IMR-90 (cell line): ENCODE measurements at regions not wholly inside any gene's neighbourhood (a gene's known extent, or its start where the extent isn't known, plus 50 kb on each side); places are given as distances from the start of the nearest gene placed in this dataset.

Experiments used
- ATAC-seq: fragments of 200-7000 bp; cut with Tn5 transposase; 2 replicates; pipeline ENCODE4 v1.9.1; 2020; ENCODE audit warnings: low read depth, mild to moderate bottlenecking, moderate library complexity
- BruUV-seq: library from RNA; stranded (reverse); fragments of 400-500 nt; replicated peaks from 2 replicates; lab custom pipeline; 2021; lab: Mats Ljungman, UMichigan
- CTCF ChIA-PET: fragments of 300-600 bp; formaldehyde crosslinking; extraction: SDS; loops from one replicate; lab custom pipeline; 2021; ENCODE audit warnings: antibody characterized with exemption; lab: Yijun Ruan, JAX
- POLR2A ChIA-PET: fragments of 300-600 bp; sonication (Branson Sonifier 250); formaldehyde crosslinking; loops from one replicate; lab custom pipeline; 2022; ENCODE audit warnings: antibody characterized with exemption; ENCODE audit not compliant: unreplicated experiment; lab: Charles Lee
- DNase-seq: peaks from one replicate; pipeline ENCODE4 v3.0.0; 2013
- H2AFZ ChIP-seq: replicated peaks from 2 replicates; pipeline ENCODE3; 2013; ENCODE audit warnings: low read length, mild to moderate bottlenecking; ENCODE audit not compliant: poor library complexity
- H2AK5ac ChIP-seq: 2 replicates; pipeline ENCODE4 v1.6.1; 2013; ENCODE audit warnings: low read depth, low read length, inconsistent platforms
- H2AK9ac ChIP-seq: replicated peaks from 2 replicates; pipeline ENCODE3; 2013; ENCODE audit warnings: mild to moderate bottlenecking, low read depth, low read length, moderate library complexity; ENCODE audit not compliant: poor library complexity
- H2BK120ac ChIP-seq: 2 replicates; pipeline ENCODE4 v1.6.1; 2013; ENCODE audit warnings: low read depth, low read length, inconsistent platforms
- H2BK15ac ChIP-seq: 3 replicates; pipeline ENCODE4 v1.6.1; 2013; ENCODE audit warnings: low read depth, low read length, inconsistent platforms
- H2BK20ac ChIP-seq: 2 replicates; pipeline ENCODE4 v1.6.1; 2013; ENCODE audit warnings: low read depth, mild to moderate bottlenecking, inconsistent platforms, low read length, moderate library complexity
- H2BK5ac ChIP-seq: 2 replicates; pipeline ENCODE4 v1.6.1; 2013; ENCODE audit warnings: mild to moderate bottlenecking, low read depth, low read length, inconsistent platforms; ENCODE audit not compliant: poor library complexity, severe bottlenecking
- H3K14ac ChIP-seq: replicated peaks from 2 replicates; pipeline ENCODE4 v1.6.1; 2013; ENCODE audit warnings: low read depth, low read length, inconsistent platforms
- H3K18ac ChIP-seq: 2 replicates; pipeline ENCODE4 v1.6.1; 2013; ENCODE audit warnings: low read depth, low read length, control low read depth
- H3K23ac ChIP-seq: 2 replicates; pipeline ENCODE4 v1.6.1; 2013; ENCODE audit warnings: low read depth, low read length, inconsistent platforms
- H3K27ac ChIP-seq: 2 replicates; pipeline ENCODE4 v1.5.1; 2013; ENCODE audit warnings: mild to moderate bottlenecking, control low read depth, low read length; ENCODE audit not compliant: insufficient read depth
- H3K27me3 ChIP-seq: 2 replicates; pipeline ENCODE4 v1.6.1; 2013; ENCODE audit warnings: low read length; ENCODE audit not compliant: control insufficient read depth, insufficient read depth
- H3K36me3 ChIP-seq: 2 replicates; pipeline ENCODE4 v1.6.1; 2013; ENCODE audit warnings: low read length, mixed read lengths; ENCODE audit not compliant: control insufficient read depth, insufficient read depth
- H3K4ac ChIP-seq: 2 replicates; pipeline ENCODE4 v1.6.1; 2013; ENCODE audit warnings: low read depth, low read length, inconsistent platforms
- H3K4me1 ChIP-seq: 2 replicates; pipeline ENCODE4 v1.6.1; 2013; ENCODE audit warnings: low read length, mixed read lengths; ENCODE audit not compliant: control insufficient read depth, insufficient read depth
- H3K4me2 ChIP-seq: 2 replicates; pipeline ENCODE4 v1.6.1; 2013; ENCODE audit warnings: low read depth, mild to moderate bottlenecking, control low read depth, low read length, moderate library complexity
- H3K4me3 ChIP-seq: 2 replicates; pipeline ENCODE4 v1.5.1; 2013; ENCODE audit warnings: low read depth, mild to moderate bottlenecking, control low read depth, low read length, moderate library complexity; ENCODE audit not compliant: insufficient read depth
- H3K56ac ChIP-seq: 2 replicates; pipeline ENCODE4 v1.6.1; 2013; ENCODE audit warnings: low read length, inconsistent platforms; ENCODE audit not compliant: insufficient read depth; ENCODE audit errors: extremely low read depth
- H3K79me1 ChIP-seq, 2 experiments: 2 replicates each; pipeline ENCODE4 v1.6.1; 2013; ENCODE audit warnings: low read length in 2 of 2, inconsistent platforms in 1 of 2, low read depth in 1 of 2
- H3K9ac ChIP-seq: 2 replicates; pipeline ENCODE4 v1.6.1; 2013; ENCODE audit warnings: low read depth, low read length, control low read depth
- H3K9me1 ChIP-seq: 2 replicates; pipeline ENCODE4 v1.6.1; 2013; ENCODE audit warnings: low read length, inconsistent platforms; ENCODE audit not compliant: insufficient read depth
- H3K9me3 ChIP-seq: 2 replicates; pipeline ENCODE4 v1.6.1; 2013; ENCODE audit warnings: low read length; ENCODE audit not compliant: control insufficient read depth, insufficient read depth
- H4K20me1 ChIP-seq: 2 replicates; pipeline ENCODE4 v1.6.1; 2013; ENCODE audit warnings: low read length, inconsistent platforms; ENCODE audit not compliant: insufficient read depth
- H4K5ac ChIP-seq: 2 replicates; pipeline ENCODE4 v1.6.1; 2013; ENCODE audit warnings: mild to moderate bottlenecking, low read depth, low read length, control low read depth
- H4K8ac ChIP-seq, 2 experiments: 2 replicates each; pipeline ENCODE4 v1.6.1; 2013; ENCODE audit warnings: low read depth in 2 of 2, low read length in 2 of 2, control low read depth in 1 of 2, inconsistent platforms in 1 of 2
- H4K91ac ChIP-seq: 2 replicates; pipeline ENCODE4 v1.6.1; 2013; ENCODE audit warnings: low read depth, low read length, inconsistent platforms; ENCODE audit not compliant: insufficient read depth
- BHLHE40 ChIP-seq: fragments of 150-350 bp; IDR thresholded peaks from 2 replicates; pipeline ENCODE4 v1.6.1; 2016; ENCODE audit warnings: mild to moderate bottlenecking, low read depth, low read length
- CEBPB ChIP-seq: IDR thresholded peaks from 2 replicates; pipeline ENCODE4 v1.6.1; 2012; ENCODE audit warnings: low read depth, low read length, improper control_type of control experiment
- CHD1 ChIP-seq: IDR thresholded peaks from 2 replicates; pipeline ENCODE4 v1.6.1; 2012; ENCODE audit warnings: low read depth, low read length, improper control_type of control experiment
- CTCF ChIP-seq: conservative IDR thresholded peaks from 2 replicates; pipeline ENCODE4 v1.5.1; 2012; ENCODE audit warnings: mild to moderate bottlenecking, low read depth, low read length, improper control_type of control experiment
- ELK1 ChIP-seq: fragments of 150-350 bp; IDR thresholded peaks from 2 replicates; pipeline ENCODE4 v1.6.1; 2016; ENCODE audit warnings: low read depth, mild to moderate bottlenecking, low read length, moderate library complexity, borderline replicate concordance
- FOS ChIP-seq: fragments of 150-350 bp; IDR thresholded peaks from 2 replicates; pipeline ENCODE4 v1.6.1; 2016; ENCODE audit warnings: low read depth, low read length
- MAFK ChIP-seq: IDR thresholded peaks from 2 replicates; pipeline ENCODE4 v1.6.1; 2012; ENCODE audit warnings: low read depth, low read length, improper control_type of control experiment
- MAZ ChIP-seq: IDR thresholded peaks from 2 replicates; pipeline ENCODE4 v1.6.1; 2012; ENCODE audit warnings: low read depth, mild to moderate bottlenecking, low read length, improper control_type of control experiment, moderate library complexity, borderline replicate concordance
- MXI1 ChIP-seq: IDR thresholded peaks from 2 replicates; pipeline ENCODE4 v1.6.1; 2012; ENCODE audit warnings: low read depth, mild to moderate bottlenecking, low read length, moderate library complexity, borderline replicate concordance
- NFE2L2 ChIP-seq: fragments of 150-350 bp; IDR thresholded peaks from 2 replicates; pipeline ENCODE4 v1.6.1; 2016; ENCODE audit warnings: low read depth, mild to moderate bottlenecking, low read length
- POLR2A ChIP-seq: IDR thresholded peaks from 2 replicates; pipeline ENCODE4 v1.6.1; 2012; ENCODE audit warnings: mild to moderate bottlenecking, low read depth, low read length
- RAD21 ChIP-seq: IDR thresholded peaks from 2 replicates; pipeline ENCODE4 v1.6.1; 2012; ENCODE audit warnings: low read length, improper control_type of control experiment
- RCOR1 ChIP-seq: IDR thresholded peaks from 2 replicates; pipeline ENCODE4 v1.6.1; 2012; ENCODE audit warnings: mild to moderate bottlenecking, low read length, improper control_type of control experiment; ENCODE audit not compliant: insufficient replicate concordance
- RFX5 ChIP-seq: IDR thresholded peaks from 2 replicates; pipeline ENCODE4 v1.8.0; 2012; ENCODE audit warnings: low read depth, mild to moderate bottlenecking, low read length, moderate library complexity
- SMC3 ChIP-seq: fragments of 150-350 bp; IDR thresholded peaks from 2 replicates; pipeline ENCODE4 v1.6.1; 2016; ENCODE audit warnings: low read depth, mild to moderate bottlenecking, antibody characterized with exemption, low read length, moderate library complexity
- USF2 ChIP-seq: fragments of 150-350 bp; IDR thresholded peaks from 2 replicates; pipeline ENCODE4 v1.6.1; 2017; ENCODE audit warnings: mild to moderate bottlenecking, antibody characterized with exemption, low read length, low read depth
- WGBS, 2 experiments: methylation state at CpG; one replicate each; pipeline versions ENCODE4 v1.1.5 to v1.1.7; 2013; ENCODE audit warnings: missing lambda C conversion rate in 2 of 2; ENCODE audit not compliant: insufficient read length in 1 of 2; ENCODE audit errors: extremely low coverage in 2 of 2; 5-methylcytosine and 5-hydroxymethylcytosine counted together
- dilution Hi-C: fragments of 300-500 bp; cut with HindIII; formaldehyde crosslinking; loops from one replicate; pipeline ENCODE4 v1.14.3; 2018; ENCODE audit warnings: low sequenced_read_pairs; ENCODE audit not compliant: unreplicated experiment
- in situ Hi-C: fragments of 300-500 bp; cut with MboI; formaldehyde crosslinking; loops from 3 replicates; pipeline ENCODE4 v1.14.3; 2019; ENCODE audit warnings: low sequenced_read_pairs, inconsistent platforms, mixed read lengths
- intact Hi-C: fragments of 100-400 bp; cut with micrococcal nuclease; formaldehyde crosslinking; loops from 2 replicates; pipeline ENCODE4 v1.10.0; 2022

- TF ChIP-seq ELK1 = no peak
- no peak for TF ChIP-seq MAZ
- no peak for TF ChIP-seq USF2
- no peak for TF ChIP-seq CEBPB
- TF ChIP-seq RCOR1 = no peak
- no peak for TF ChIP-seq BHLHE40
- TF ChIP-seq POLR2A = no peak
- no peak for TF ChIP-seq RAD21
- no peak for TF ChIP-seq FOS
- TF ChIP-seq CTCF = no peak
- no peak for TF ChIP-seq MAFK
- TF ChIP-seq NFE2L2 = no peak
- no peak for TF ChIP-seq CHD1
- TF ChIP-seq MXI1 = no peak
- TF ChIP-seq RFX5 = no peak
- TF ChIP-seq SMC3 = no peak
- H3K9ac ChIP-seq = no peak overlapping the region
- H3K18ac ChIP-seq = peak overlapping the region; percentile 4; the same call in 1 of the 2 replicates
- no peak overlapping the region; the same call in 1 of the 2 replicates for H3K4me2 ChIP-seq
- peaks cover 3% of the 10 kb centered on the region; the same call in 1 of the 2 replicates for H3K4me1 ChIP-seq
- in situ Hi-C loops = no loop called here
- no peak overlapping the region for H3K4ac ChIP-seq
- intact Hi-C loops = no loop called here
- no peak overlapping the region for H2AK5ac ChIP-seq
- no peak overlapping the region for H2BK5ac ChIP-seq
- no TSS peak for BruUV-seq
- no peaks in the 10 kb centered on the region for H3K79me1 ChIP-seq
- H2AFZ ChIP-seq = no peak overlapping the region
- peak overlapping the region; percentile 6; the same call in 1 of the 2 replicates for H4K91ac ChIP-seq
- no peaks in the 10 kb centered on the region for H3K9me1 ChIP-seq
- peak overlapping the region; percentile 12 to 29; a peak in 1 of 4 replicates for H4K8ac ChIP-seq
- DNase-seq (peak; percentile 30), ATAC-seq (no peak; the same call in 1 of the 2 replicates)
- peak overlapping the region; percentile 36; the same call in 1 of the 2 replicates for H4K5ac ChIP-seq
- peak overlapping the region; percentile 1; the same call in 1 of the 2 replicates for H2BK20ac ChIP-seq
- H2AK9ac ChIP-seq = no peak overlapping the region
- H2BK15ac ChIP-seq = no peak overlapping the region
- peak overlapping the region; percentile 30; the same call in 1 of the 2 replicates for H2BK120ac ChIP-seq
- dilution Hi-C loops = no loop called here
- H3K23ac ChIP-seq = no peak overlapping the region
- H3K36me3 ChIP-seq = no peaks in the 10 kb centered on the region
- ChIA-PET POLR2A (no interaction called here), CTCF (no interaction called here)
- H3K27ac ChIP-seq = no peak overlapping the region
- H3K9me3 ChIP-seq = peaks cover 14% of the 10 kb centered on the region
- no peaks in the 10 kb centered on the region for H4K20me1 ChIP-seq
- H3K27me3 ChIP-seq = no peaks in the 10 kb centered on the region
- no CpG with 5 or more reads among the region's 3 CpGs for WGBS, 2 experiments
- no peak overlapping the region for H3K4me3 ChIP-seq
- H3K56ac ChIP-seq = no peak overlapping the region
- H3K14ac ChIP-seq = no peak overlapping the region
Observed at GRCh38 chr6:140360651-140361050, 986.2 kb upstream of the CITED2 start.
